LHCN-M2 (cell line): ENCODE measurements at regions not wholly inside any gene's neighbourhood (a gene's known extent, or its start where the extent isn't known, plus 50 kb on each side); places are given as distances from the start of the nearest gene placed in this dataset.
"Not testable (repeated sequence)": the region's sequence is repeated elsewhere in the genome, so short reads cannot be mapped to it uniquely, and the experiment has no call there.

Experiments
- DNase-seq: peaks from one replicate; pipeline ENCODE4 v3.0.0-alpha.2; 2012; ENCODE audit warnings: low read depth

DNA sequence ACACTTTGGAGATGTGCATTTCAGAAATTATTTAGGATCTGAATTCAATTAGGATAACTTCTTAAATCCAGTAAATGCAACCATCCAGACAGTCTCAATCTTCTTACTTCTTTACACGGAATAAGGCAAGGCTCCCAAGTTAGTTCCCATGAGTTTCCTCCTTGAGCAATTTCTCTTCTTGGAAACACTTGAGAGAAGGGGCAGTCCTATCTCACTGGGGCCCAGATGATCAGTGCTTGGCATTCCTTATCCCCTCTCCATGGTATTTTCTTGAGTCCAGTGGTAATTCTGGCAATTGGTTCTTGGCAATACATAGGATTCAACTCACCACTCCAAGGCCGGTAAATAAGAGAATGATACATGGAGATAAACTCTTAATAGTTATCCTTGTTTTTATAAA lies 87.1 kb upstream of the PTHLH start:
- no peak for DNase-seq

DNA sequence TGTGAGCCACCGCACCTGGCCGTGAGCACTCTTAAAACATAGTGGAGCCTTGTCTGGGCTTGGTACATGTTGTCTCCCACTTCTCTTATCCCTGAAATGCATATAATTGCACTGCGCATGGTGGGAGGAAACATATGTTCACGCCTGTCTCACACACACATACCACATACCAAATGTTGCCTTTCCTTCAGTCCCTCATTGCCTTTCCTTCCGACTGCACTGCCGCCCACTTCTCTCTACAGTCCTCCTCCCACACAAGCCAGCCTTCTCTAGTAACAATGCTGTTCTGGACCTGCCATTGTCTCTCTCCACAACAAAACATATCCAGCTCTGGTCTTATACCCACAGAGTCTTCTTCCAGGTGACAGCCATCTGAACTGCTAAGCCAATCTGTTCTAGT lies 88.3 kb upstream of the PTHLH start:
- no peak for DNase-seq

- no peak for DNase-seq
Observed at GRCh38 chr12:28063355-28063880, 90.9 kb upstream of the PTHLH start.

- DNase-seq = no peak
Observed at GRCh38 chr12:28065374-28065773, 92.8 kb upstream of the PTHLH start.

DNA sequence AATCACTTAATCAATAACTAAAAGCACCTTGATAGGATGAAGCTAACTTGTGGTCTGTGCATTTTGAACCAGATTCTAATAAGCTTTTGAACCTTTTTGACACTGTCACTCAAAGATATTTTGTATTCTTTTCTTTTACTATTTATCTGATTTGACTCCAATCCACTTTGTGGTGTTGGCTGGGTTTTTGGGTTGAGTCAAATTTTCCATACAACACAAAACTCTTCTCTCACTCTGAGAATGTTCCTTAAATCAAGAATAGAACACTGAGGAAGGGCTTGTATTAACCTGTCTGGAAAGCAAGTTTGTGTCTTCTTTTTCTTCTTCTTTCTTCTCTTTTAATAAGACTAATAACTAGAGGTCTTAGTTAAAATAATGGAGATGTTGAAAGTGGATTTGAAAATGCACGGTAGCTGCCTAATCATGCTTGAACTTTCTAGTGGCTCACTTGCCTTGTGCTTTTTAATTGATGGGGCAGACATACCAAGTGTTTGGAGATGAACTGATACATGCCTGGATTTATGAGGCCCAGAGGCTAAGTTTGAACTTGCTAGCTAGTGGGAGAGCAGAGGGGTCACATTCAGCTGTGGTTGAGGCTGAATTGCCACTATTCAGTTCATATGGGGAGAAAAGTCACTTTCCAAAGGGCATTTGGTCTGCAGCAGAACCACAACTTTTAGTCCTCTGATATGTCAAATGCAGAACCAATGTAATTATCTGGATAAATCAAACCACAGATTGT lies 93.5 kb upstream of the PTHLH start:
- no peak for DNase-seq

DNA sequence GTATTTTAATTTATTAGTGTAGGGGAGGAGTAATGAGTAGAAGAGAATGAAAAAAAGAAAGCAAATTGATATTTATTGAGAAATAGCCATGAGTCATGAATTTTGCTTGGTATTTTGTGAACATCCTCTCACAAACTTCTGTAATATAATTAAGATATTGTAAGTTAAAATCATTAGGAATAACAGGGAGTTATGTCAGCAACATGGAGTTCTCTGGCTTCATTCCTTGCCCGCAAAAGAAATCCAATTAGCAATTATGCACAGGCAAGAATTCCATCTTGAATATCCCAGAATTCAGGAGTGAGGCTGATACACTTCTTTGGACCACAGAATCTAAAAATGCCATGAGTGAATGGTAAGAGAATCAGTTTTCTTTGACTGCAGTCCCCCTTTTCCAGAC lies 94.3 kb upstream of the PTHLH start:
- no peak for DNase-seq

GRCh38 chr12:28068467-28068866 lies 95.9 kb upstream of the PTHLH start:
- no peak for DNase-seq

DNA sequence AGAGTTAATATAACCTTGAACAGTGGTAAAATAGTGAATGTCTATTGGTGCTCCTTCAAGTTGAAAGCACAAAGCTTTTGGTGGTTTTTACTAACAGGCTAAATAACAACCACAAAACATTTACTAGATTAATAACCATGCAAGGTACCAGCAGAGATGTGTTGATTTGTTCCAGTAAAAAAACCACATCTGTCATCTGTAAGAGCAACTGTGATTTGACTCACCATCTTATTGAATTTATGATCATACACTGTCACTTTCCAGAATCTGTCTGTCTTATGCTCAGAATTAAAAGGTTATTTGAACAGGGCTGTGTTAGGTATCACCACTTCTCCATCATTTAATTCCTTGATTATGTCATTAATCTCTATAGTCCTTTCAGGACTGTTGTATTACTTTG lies 107.0 kb upstream of the PTHLH start:
- DNase-seq = peak; percentile 67

GRCh38 chr12:28082096-28082495 lies 108.2 kb upstream of the CCDC91 start:
- DNase-seq = peak; percentile 9

DNA sequence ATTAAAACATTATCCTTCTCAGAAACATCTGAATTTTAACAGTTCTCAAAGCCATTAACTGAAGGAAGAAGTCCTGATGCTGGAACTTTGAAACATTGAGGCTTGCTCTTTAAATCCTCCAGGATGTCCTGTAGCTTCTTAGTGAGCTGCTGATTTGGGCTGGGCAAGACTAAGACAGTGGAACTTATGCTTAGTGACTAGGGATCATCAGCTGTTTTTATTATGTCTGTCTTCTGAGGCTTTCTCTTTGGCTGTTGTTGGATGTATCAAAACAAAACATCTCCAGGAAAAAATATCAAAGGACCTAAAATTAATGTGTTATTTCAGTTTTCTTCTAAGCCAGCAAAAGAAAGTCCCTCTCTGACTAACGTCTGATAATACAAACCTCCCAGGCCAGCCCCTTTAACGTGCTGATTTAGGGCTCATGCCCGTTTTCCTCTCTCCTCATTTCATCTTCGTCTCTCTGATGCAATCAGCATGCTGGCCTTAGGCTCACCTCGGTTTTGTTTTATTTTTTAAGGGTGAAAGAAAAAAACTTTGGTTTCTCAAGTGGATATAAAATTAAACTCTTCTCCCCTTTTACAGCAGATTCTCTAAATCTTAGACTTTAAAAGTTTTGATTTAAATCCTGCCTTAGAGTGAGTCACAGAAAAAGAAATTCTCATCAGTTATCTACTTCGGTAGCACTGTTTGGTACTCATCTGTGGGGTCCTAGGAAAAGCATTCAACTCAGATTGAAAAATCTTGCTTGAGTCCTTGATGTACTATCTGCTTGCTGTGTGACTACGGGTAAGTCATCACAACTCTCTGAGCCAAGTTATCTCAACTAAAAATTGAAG lies 106.2 kb upstream of the CCDC91 start:
- peak; percentile 4 for DNase-seq

GRCh38 chr12:28086521-28087155 lies 103.6 kb upstream of the CCDC91 start:
- peak; percentile 10 for DNase-seq

GRCh38 chr12:28088566-28089272 lies 101.5 kb upstream of the CCDC91 start:
- no peak for DNase-seq

- peak; percentile 38 for DNase-seq
Observed at GRCh38 chr12:28089338-28089737, 100.9 kb upstream of the CCDC91 start.

GRCh38 chr12:28090835-28091234 lies 99.4 kb upstream of the CCDC91 start:
- DNase-seq = no peak

DNA sequence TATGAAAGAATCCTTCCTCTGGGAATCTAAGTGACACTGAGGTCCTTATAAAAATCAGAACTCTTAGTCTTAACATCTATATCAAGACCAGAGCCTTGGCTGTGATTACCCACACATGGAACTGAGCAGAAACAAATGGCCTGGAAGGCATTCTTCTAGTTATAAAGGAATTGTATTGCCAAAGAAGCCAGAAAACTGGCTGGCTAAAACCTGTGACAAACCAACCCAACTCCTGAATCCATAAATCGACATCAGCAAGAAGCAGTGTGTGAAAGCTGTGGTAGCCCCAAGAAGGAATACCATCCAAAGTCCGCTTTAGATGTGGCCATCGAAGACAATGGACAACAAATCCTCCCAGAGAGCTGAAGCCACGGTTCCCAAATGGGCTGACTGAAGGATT lies 97.9 kb upstream of the CCDC91 start:
- DNase-seq = no peak

DNA sequence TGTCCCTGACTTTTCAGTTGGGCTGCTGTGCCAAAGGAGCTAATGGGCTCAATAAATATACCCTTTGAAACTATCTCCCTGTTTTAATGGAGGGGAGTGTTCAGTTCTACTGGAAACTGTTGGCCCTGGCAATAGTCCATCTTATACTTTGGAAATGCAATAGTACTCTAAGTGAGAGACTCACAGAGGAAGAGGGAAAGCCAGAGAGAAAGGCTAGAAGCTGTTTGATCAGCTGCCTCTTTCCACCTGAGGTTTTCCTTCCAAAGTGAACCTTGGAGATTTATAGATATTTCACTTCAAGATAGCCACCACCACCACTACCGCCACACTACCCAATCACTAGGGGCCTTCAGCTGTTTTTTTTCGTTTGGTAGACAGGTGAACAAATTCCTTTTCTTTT lies 93.6 kb upstream of the CCDC91 start:
- DNase-seq = no peak

DNA sequence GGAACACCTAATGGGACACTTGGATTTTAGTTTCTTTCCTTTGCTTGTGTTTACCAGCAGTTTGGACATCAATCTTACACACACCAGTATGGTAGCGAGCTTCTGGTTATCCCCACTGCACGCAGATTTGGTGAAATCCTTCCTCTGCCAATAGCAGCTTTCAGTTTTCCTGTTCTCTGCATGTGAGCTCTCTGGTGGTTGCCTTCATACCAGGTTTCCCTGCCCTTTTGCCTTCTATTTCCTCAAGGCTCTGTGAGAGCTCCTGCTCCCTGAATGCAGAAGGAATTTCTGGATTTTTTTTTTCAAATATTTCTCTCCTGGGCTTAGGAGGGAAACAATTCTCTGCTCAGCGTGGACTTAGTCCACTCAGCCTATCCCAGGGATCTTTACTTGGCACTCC lies 93.0 kb upstream of the CCDC91 start:
- DNase-seq = no peak

DNA sequence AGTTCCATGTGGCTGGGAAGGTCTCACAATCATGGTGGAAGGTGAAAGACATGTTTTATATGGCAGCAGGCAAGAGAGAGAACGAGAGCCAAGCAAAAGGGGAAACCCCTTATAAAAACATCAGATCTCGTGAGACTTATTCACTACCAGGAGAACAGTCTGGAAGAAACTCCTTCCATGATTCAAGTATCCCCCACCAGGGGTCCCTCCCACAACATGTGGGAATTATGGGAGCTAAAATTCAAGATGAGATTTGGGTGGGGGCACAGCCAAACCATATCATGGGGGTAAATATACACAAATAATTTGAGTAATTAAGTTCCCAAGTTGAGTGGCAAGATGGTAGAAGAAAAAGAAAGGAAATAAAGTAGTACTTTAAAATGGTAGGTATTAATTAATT lies 91.0 kb upstream of the CCDC91 start:
- DNase-seq = not testable (repeated sequence)

DNA sequence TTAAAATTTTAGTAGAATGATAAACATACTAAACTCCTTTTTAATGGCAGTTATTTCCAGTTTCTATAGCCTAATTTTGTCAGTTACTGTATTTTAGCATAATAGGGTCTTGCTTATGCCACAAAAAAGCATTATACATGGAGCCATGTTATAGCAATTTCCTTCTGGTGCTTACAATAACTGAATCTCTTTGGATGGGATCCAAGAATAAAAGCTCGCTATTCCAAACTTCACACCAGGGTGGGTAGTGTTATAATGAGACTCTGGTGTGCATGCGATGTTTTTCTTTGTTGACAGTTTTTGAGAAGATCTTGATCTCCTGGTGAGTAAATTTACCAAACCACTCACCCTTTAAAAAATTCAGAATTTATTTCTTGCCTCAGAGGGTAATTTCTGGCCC lies 90.4 kb upstream of the CCDC91 start:
- no peak for DNase-seq

- DNase-seq = no peak
Observed at GRCh38 chr12:28100717-28101116, 89.5 kb upstream of the CCDC91 start.

DNA sequence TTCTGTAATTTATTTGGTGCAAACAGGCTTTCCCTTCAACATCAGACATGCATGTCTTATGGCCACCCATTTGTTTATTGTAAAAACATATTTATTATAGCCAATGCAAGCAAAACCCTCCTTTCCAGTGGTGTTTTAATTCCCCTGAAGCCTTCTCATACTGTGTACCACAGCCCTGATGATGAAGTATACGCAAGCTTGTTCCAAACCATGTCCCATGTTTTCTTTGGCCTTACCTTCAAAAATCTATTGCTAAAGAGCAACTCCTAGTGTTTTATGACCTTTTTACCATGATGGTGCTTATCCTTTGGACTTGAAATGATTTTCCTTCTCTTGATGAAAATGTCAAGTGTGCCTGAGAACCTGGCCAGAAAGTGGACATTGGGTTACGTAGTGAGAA lies 85.9 kb upstream of the CCDC91 start:
- DNase-seq = no peak
